Upper lobe of left lung (tissue), 6 donors: ENCODE measurements at regions not wholly inside any gene's neighbourhood (a gene's known extent, or its start where the extent isn't known, plus 50 kb on each side); places are given as distances from the start of the nearest gene placed in this dataset.

Experiments
- ATAC-seq, 2 donors: fragments of 200-7000 bp; cut with Tn5 transposase; one replicate each; pipeline ENCODE4 v1.9.1; 2022; ENCODE audit warnings: mild to moderate bottlenecking in 2 of 2, moderate library complexity in 2 of 2; ENCODE audit not compliant: low FRiP score in 2 of 2
- DNase-seq, 2 donors: peaks; one replicate each; pipeline ENCODE4 v3.0.0-alpha.2; 2019 to 2020
- H3K27ac ChIP-seq, 4 donors: fragments of 200-600 bp; sonication (generic); one replicate each; pipeline ENCODE4 v1.5.1; 2016 to 2019
- H3K27me3 ChIP-seq, 4 donors: fragments of 200-600 bp; sonication (generic); one replicate each; pipeline ENCODE4 v1.5.1; 2017 to 2019
- H3K36me3 ChIP-seq, 4 donors: fragments of 200-600 bp; sonication (generic); one replicate each; pipeline ENCODE4 v1.5.1; 2016 to 2019
- H3K4me1 ChIP-seq, 4 donors: fragments of 200-600 bp; sonication (generic); one replicate each; pipeline ENCODE4 v1.5.1; 2018 to 2019
- H3K4me3 ChIP-seq, 4 donors: fragments of 200-600 bp; sonication (generic); one replicate each; pipeline ENCODE4 v1.5.1; 2017 to 2019; ENCODE audit warnings: mild to moderate bottlenecking in 2 of 4, moderate library complexity in 1 of 4
- H3K9me3 ChIP-seq, 4 donors: fragments of 200-600 bp; sonication (generic); one replicate each; pipeline ENCODE4 v1.5.1; 2018 to 2019
- CTCF ChIP-seq, 6 experiments: fragments of 450-650 bp in 4 of 6; fragments of 200-600 bp in 2 of 6; sonication (generic) in 2 of 6; IDR thresholded peaks; one replicate each; pipeline ENCODE4 v1.5.1; 2016 to 2019; ENCODE audit warnings: antibody characterized with exemption in 6 of 6
- EP300 ChIP-seq, 4 donors: sonication (generic); formaldehyde crosslinking; IDR thresholded peaks; one replicate each; pipeline ENCODE4 v1.5.1; 2017; ENCODE audit warnings: antibody characterized with exemption in 4 of 4, control low read depth in 2 of 4
- POLR2A ChIP-seq, 4 donors: fragments of 450-650 bp; IDR thresholded peaks; one replicate each; pipeline ENCODE4 v1.5.1; 2016 to 2017; ENCODE audit warnings: antibody characterized with exemption in 4 of 4, mild to moderate bottlenecking in 2 of 4
- POLR2AphosphoS5 ChIP-seq, 2 donors: sonication (generic); formaldehyde crosslinking; IDR thresholded peaks; one replicate each; pipeline ENCODE4 v1.5.1; 2017; ENCODE audit warnings: antibody characterized with exemption in 2 of 2
- WGBS, 2 donors: methylation state at CpG; one replicate each; pipeline ENCODE4 v1.1.5; 2017 to 2018; 5-methylcytosine and 5-hydroxymethylcytosine counted together
- small RNA-seq, 4 donors: library from RNA; depleted of rRNA; stranded (forward); fragments of <200 nt; gene quantifications; one replicate each; pipeline ENCODE3, GENCODE V24; 2016
- donor health status: DM: no; HTN: no; CAD: no; lungs with moderate emphysema.
- donor health status: DM: no; HTN: yes; CAD: no; lungs with severe emphysema.

GRCh38 chr16:85562093-85562786 lies 50.9 kb upstream of the GSE1 start:
- WGBS, 2 donors: 69 to 77% methylated on average over 19 of the region's 19 CpGs
- H3K27me3 ChIP-seq: no peaks in the 10 kb centered on the region
- H3K9me3 ChIP-seq: no peaks in the 10 kb centered on the region
- no peak overlapping the region for H3K4me3 ChIP-seq
- peaks cover 91 to 100% (median 93%) of the 10 kb centered on the region in 4 donors for H3K4me1 ChIP-seq
- no peak for ATAC-seq
- no peak for DNase-seq
- TF ChIP-seq CTCF (IDR thresholded peaks at IDR 0.05): no peak
- TF ChIP-seq EP300 (IDR thresholded peaks at IDR 0.05): no peak
- TF ChIP-seq POLR2A (IDR thresholded peaks at IDR 0.05): no peak
- TF ChIP-seq POLR2AphosphoS5 (IDR thresholded peaks at IDR 0.05): no peak
- H3K36me3 ChIP-seq: no peaks in the 10 kb centered on the region
- H3K27ac ChIP-seq: peak overlapping the region; percentile 38 to 86 (median 82)

GRCh38 chr16:85563034-85563433 lies 50.1 kb upstream of the GSE1 start:
- no peaks in the 10 kb centered on the region for H3K9me3 ChIP-seq
- no peaks in the 10 kb centered on the region for H3K36me3 ChIP-seq
- H3K4me1 ChIP-seq: peaks cover 91 to 100% (median 93%) of the 10 kb centered on the region in 4 donors
- ATAC-seq (no peak), DNase-seq (no peak)
- no peaks in the 10 kb centered on the region for H3K27me3 ChIP-seq
- 54 to 63% methylated on average over 8 of the region's 8 CpGs for WGBS, 2 donors
- no peak for TF ChIP-seq CTCF (IDR thresholded peaks at IDR 0.05)
- no peak overlapping the region for H3K4me3 ChIP-seq
- peak overlapping the region; percentile 72 to 86 (median 82) for H3K27ac ChIP-seq

Small RNAs in the stretch of these regions (small RNA-seq; reads per million reads assigned to genes)
- gene COX6CP16 (0 reads per million in 4 donors), gene MIR5093 (0 reads per million in 4 donors)
